PC-9 (cell line): ENCODE measurements at regions not wholly inside any gene's neighbourhood (a gene's known extent, or its start where the extent isn't known, plus 50 kb on each side); places are given as distances from the start of the nearest gene placed in this dataset.

Experiments used
- EZH2 ChIP-seq: fragments of 200-600 bp; sonication (generic); IDR thresholded peaks from 2 replicates; pipeline ENCODE4 v1.8.0; 2017; ENCODE audit warnings: antibody characterized with exemption, low read depth
- TF ChIP-seq, protein P1 (sequence below): fragments of 200-600 bp; sonication (generic); conservative IDR thresholded peaks from 2 replicates; pipeline ENCODE4 v1.6.1; 2017; ENCODE audit warnings: mixed run types, antibody characterized with exemption, mild to moderate bottlenecking, moderate library complexity

GRCh38 chr16:6835941-6836340 is 496.7 kb upstream of the RBFOX1 start:
- TF ChIP-seq, protein P1, sequence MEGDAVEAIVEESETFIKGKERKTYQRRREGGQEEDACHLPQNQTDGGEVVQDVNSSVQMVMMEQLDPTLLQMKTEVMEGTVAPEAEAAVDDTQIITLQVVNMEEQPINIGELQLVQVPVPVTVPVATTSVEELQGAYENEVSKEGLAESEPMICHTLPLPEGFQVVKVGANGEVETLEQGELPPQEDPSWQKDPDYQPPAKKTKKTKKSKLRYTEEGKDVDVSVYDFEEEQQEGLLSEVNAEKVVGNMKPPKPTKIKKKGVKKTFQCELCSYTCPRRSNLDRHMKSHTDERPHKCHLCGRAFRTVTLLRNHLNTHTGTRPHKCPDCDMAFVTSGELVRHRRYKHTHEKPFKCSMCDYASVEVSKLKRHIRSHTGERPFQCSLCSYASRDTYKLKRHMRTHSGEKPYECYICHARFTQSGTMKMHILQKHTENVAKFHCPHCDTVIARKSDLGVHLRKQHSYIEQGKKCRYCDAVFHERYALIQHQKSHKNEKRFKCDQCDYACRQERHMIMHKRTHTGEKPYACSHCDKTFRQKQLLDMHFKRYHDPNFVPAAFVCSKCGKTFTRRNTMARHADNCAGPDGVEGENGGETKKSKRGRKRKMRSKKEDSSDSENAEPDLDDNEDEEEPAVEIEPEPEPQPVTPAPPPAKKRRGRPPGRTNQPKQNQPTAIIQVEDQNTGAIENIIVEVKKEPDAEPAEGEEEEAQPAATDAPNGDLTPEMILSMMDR, result no peak
- no peak for TF ChIP-seq EZH2
